ENCODE measurements at regions not wholly inside any gene's neighbourhood (a gene's known extent, or its start where the extent isn't known, plus 50 kb on each side); places are given as distances from the start of the nearest gene placed in this dataset.

- DNase-seq = no peak
- TF ChIP-seq CTCF (IDR thresholded peaks at IDR 0.05) = no peak
- no peak for ATAC-seq
- Mint-ChIP-seq H3K27ac (no peak overlapping the region), H3K4me3 (no peak overlapping the region), H3K36me3 (ENCODE audit: low read depth) (no peaks in the 10 kb centered on the region), H3K4me1 (ENCODE audit: low read depth) (no peaks in the 10 kb centered on the region), H3K9me3 (peaks cover 14% of the 10 kb centered on the region), H3K27me3 (no peaks in the 10 kb centered on the region)
- intact Hi-C loops (cut with micrococcal nuclease) = no loop called here
- POLR2A ChIA-PET = no interaction called here
- CTCF ChIA-PET = no interaction called here
These were observed 2050.7 kb upstream of the WWC1 start for GRCh38 chr5:166240705-166241104.

- TF ChIP-seq CTCF (IDR thresholded peaks at IDR 0.05) = no peak
- Mint-ChIP-seq H3K36me3 (ENCODE audit: low read depth) (no peaks in the 10 kb centered on the region), H3K4me3 (no peak overlapping the region), H3K4me1 (ENCODE audit: low read depth) (no peaks in the 10 kb centered on the region), H3K9me3 (peaks cover 9% of the 10 kb centered on the region), H3K27me3 (no peaks in the 10 kb centered on the region), H3K27ac (no peak overlapping the region)
- POLR2A ChIA-PET = no interaction called here
- DNase-seq (no peak), ATAC-seq (no peak)
- intact Hi-C loops (cut with micrococcal nuclease) = no loop called here
- CTCF ChIA-PET = no interaction called here
These were observed 2045.9 kb upstream of the WWC1 start for GRCh38 chr5:166245556-166245955.

GRCh38 chr5:166251786-166252185, 2039.7 kb upstream of the WWC1 start:
- CTCF ChIA-PET = no interaction called here
- TF ChIP-seq CTCF (IDR thresholded peaks at IDR 0.05) = no peak
- ATAC-seq = no peak
- DNase-seq = no peak
- H3K27me3 Mint-ChIP-seq = no peaks in the 10 kb centered on the region
- H3K36me3 Mint-ChIP-seq (ENCODE audit: low read depth) = no peaks in the 10 kb centered on the region
- no peaks in the 10 kb centered on the region for H3K4me1 Mint-ChIP-seq (ENCODE audit: low read depth)
- no peak overlapping the region for H3K4me3 Mint-ChIP-seq
- peaks cover 9% of the 10 kb centered on the region for H3K9me3 Mint-ChIP-seq
- intact Hi-C loops (cut with micrococcal nuclease) = no loop called here
- POLR2A ChIA-PET = no interaction called here
- no peak overlapping the region for H3K27ac Mint-ChIP-seq

- Mint-ChIP-seq H3K9me3 (peaks cover 7% of the 10 kb centered on the region), H3K27me3 (no peaks in the 10 kb centered on the region), H3K4me3 (no peak overlapping the region), H3K4me1 (ENCODE audit: low read depth) (no peaks in the 10 kb centered on the region), H3K36me3 (ENCODE audit: low read depth) (no peaks in the 10 kb centered on the region), H3K27ac (no peak overlapping the region)
- intact Hi-C loops (cut with micrococcal nuclease) = no loop called here
- CTCF ChIA-PET = no interaction called here
- no peak for DNase-seq
- no peak for ATAC-seq
- POLR2A ChIA-PET = no interaction called here
- TF ChIP-seq CTCF (IDR thresholded peaks at IDR 0.05) = no peak
These were observed 2033.8 kb upstream of the WWC1 start for GRCh38 chr5:166257661-166258060.

- Mint-ChIP-seq H3K4me3 (no peak overlapping the region), H3K27me3 (no peaks in the 10 kb centered on the region), H3K27ac (no peak overlapping the region), H3K36me3 (ENCODE audit: low read depth) (no peaks in the 10 kb centered on the region), H3K4me1 (ENCODE audit: low read depth) (no peaks in the 10 kb centered on the region), H3K9me3 (peaks cover 11% of the 10 kb centered on the region)
- intact Hi-C loops (cut with micrococcal nuclease) = no loop called here
- ATAC-seq (no peak), DNase-seq (no peak)
- ChIA-PET CTCF (no interaction called here), POLR2A (no interaction called here)
- TF ChIP-seq CTCF (IDR thresholded peaks at IDR 0.05) = no peak
These were observed 2029.0 kb upstream of the WWC1 start for GRCh38 chr5:166262395-166262794.

All from activated CD8-positive, alpha-beta T cell treated with anti-CD3 and anti-CD28 coated beads for 36 hours (primary cell).